ENCODE measurements at regions not wholly inside any gene's neighbourhood (a gene's known extent, or its start where the extent isn't known, plus 50 kb on each side); places are given as distances from the start of the nearest gene placed in this dataset.

- DNase-seq: no peak
Observed at GRCh38 chr14:97704316-97704885, 907.2 kb downstream of the VRK1 start.

GRCh38 chr14:97705107-97705506, 907.9 kb downstream of the VRK1 start:
- DNase-seq: no peak

- no peak for DNase-seq
Observed at GRCh38 chr14:97705976-97706375, 908.8 kb downstream of the VRK1 start.

GRCh38 chr14:97706819-97707218, 909.6 kb downstream of the VRK1 start:
- DNase-seq: peak; percentile 61

GRCh38 chr14:97707603-97708002, 910.4 kb downstream of the VRK1 start:
- DNase-seq: peak; percentile 70

GRCh38 chr14:97709552-97709951, 912.4 kb downstream of the VRK1 start:
- no peak for DNase-seq

- no peak for DNase-seq
Observed at GRCh38 chr14:97710726-97711125, 913.5 kb downstream of the VRK1 start.

GRCh38 chr14:97712471-97712870, 915.3 kb downstream of the VRK1 start:
- no peak for DNase-seq

GRCh38 chr14:97713023-97713422, 915.8 kb downstream of the VRK1 start:
- no peak for DNase-seq

- no peak for DNase-seq
Observed at GRCh38 chr14:97718886-97719442, 921.8 kb downstream of the VRK1 start.

GRCh38 chr14:97719931-97720330, 922.7 kb downstream of the VRK1 start:
- no peak for DNase-seq

- DNase-seq: peak; percentile 23
Observed at GRCh38 chr14:97723351-97723750, 926.2 kb downstream of the VRK1 start.

- no peak for DNase-seq
Observed at GRCh38 chr14:97723819-97724218, 926.6 kb downstream of the VRK1 start.

- DNase-seq: peak; percentile 60
Observed at GRCh38 chr14:97724265-97724731, 927.1 kb downstream of the VRK1 start.

- peak; percentile 85 for DNase-seq
Observed at GRCh38 chr14:97726676-97727075, 929.5 kb downstream of the VRK1 start.

- DNase-seq: no peak
Observed at GRCh38 chr14:97730706-97731105, 933.5 kb downstream of the VRK1 start.

GRCh38 chr14:97731800-97732199, 934.6 kb downstream of the VRK1 start:
- no peak for DNase-seq

GRCh38 chr14:97747316-97747715, 950.1 kb downstream of the VRK1 start:
- no peak for DNase-seq

- DNase-seq: no peak
Observed at GRCh38 chr14:97748616-97749015, 951.4 kb downstream of the VRK1 start.

GRCh38 chr14:97757491-97757890, 960.3 kb downstream of the VRK1 start:
- DNase-seq: no peak

GRCh38 chr14:97760050-97760449, 962.9 kb downstream of the VRK1 start:
- DNase-seq: no peak

- DNase-seq: peak; percentile 18
Observed at GRCh38 chr14:97762386-97762785, 965.2 kb downstream of the VRK1 start.

- no peak for DNase-seq
Observed at GRCh38 chr14:97771340-97772045, 974.3 kb downstream of the VRK1 start.

- no peak for DNase-seq
Observed at GRCh38 chr14:97773598-97773997, 976.4 kb downstream of the VRK1 start.
